Myocyte (in vitro differentiated cells): ENCODE measurements at regions not wholly inside any gene's neighbourhood (a gene's known extent, or its start where the extent isn't known, plus 50 kb on each side); places are given as distances from the start of the nearest gene placed in this dataset.

ENCODE experiments used
- DNase-seq: peaks from one replicate; pipeline ENCODE4 v3.0.0-alpha.2; 2012; ENCODE audit warnings: low read depth

DNA sequence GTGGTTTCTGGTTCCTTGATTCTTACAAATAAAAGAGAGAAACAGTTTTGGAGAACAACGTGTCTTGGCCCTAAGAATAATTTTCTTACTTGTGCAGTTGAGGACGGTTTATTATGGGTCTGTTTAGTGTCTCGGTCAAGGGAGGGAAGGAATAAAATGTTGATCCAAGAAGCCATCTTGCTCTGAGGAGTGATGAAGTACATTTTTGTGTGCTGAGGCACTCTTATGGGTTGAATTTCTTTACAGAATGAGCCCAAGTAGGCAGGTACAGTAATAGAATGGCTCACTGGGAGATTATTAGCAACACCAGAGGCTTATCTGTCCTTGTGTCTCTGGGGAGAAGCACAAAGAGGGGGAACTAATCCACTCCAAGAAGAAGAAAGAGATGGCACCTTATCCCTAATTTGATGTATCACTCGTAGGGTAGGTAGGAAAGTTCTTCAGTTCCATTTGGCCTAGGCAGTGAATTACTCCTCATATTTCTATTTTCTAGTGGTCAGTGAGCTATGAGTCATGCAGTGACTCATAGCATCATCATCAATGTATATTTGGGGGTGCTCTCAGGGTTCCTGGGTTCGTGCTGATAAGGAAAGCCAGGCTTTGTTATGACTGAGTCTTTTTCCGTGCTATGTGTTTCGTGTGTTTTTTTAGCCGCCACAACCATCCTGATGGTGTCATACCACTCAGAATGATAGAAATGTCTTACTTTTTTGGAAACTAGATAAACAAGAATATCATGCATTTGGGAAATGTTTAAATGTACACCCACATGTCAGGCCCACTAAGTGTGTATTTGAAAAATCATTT, 250.1 kb upstream of the CTAGE1 start:
- no peak for DNase-seq

DNA sequence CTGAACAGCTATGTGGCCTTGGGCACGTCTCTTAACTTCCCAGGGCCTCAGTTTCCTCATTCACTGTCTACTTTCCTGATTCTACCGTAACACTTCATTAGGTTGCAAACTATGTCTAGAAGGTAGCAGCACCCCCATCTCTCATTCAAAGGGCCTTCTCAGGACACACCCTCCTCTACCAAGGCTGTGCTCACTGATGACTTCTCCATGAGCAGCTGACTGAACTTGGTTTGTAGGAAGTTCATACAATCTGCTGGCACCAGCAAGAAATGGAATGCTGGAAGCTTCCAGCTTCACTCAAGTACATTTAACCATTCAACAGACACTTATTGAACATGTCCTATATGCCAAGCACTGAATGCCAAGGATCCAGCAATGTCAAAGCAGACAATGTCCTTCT, 250.8 kb upstream of the CTAGE1 start:
- no peak for DNase-seq

- DNase-seq: no peak
Measured at GRCh38 chr18:22670914-22671313, 253.2 kb upstream of the CTAGE1 start.

DNA sequence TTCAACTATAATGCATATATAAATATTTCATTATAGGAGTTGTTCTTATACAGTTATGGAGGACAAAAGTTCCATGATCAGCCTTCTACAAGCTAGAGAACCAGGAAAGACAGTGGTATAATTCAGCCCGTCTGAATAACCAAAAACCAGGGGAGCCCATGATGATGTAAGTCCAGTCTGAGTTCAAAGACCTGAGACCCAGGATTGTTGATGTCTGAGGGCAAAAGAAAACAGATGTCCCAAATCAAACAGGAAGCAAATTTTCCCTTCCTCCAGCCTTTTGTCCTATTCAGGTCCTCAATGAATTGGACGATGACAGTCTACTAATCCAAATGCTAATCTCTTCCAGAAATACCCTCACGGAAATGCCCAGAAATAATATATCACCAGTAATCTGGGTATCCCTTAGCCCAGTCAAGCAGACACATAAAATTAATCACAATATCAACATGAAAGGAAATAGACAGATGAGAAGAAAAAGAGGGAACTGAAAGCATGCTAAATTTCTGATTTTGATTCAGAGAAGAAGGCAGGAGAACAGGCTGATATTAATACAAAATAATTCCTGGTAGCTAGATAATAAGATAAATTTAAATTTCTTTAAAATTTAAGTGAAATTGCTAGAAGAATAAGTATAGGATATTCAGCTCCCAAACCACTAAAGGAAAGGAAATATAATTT, 255.6 kb upstream of the CTAGE1 start:
- DNase-seq: no peak

DNA sequence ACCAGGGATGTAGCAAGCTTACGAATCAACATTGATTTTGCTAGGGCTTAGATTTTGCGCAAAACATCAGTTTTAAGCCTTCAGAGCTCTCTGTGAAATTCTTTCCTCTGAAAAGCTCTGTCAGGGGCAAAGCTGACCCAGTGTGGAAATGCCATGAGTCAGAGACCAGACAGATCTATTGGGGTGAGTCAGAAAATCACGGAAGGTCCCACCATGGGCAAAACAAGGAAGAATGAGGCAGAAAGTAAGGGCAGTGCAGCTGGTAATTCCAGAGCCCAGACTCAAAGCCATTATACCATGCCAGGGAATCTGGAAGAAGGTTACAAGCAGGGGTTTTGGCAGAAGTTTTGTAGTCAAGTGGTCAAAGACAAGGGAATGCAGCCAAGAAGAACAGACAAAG, 256.6 kb upstream of the CTAGE1 start:
- peak; percentile 15 for DNase-seq

GRCh38 chr18:22675006-22675405, 257.3 kb upstream of the CTAGE1 start:
- no peak for DNase-seq

GRCh38 chr18:22676423-22676822, 256.7 kb upstream of the RBBP8 start:
- DNase-seq: no peak

DNA sequence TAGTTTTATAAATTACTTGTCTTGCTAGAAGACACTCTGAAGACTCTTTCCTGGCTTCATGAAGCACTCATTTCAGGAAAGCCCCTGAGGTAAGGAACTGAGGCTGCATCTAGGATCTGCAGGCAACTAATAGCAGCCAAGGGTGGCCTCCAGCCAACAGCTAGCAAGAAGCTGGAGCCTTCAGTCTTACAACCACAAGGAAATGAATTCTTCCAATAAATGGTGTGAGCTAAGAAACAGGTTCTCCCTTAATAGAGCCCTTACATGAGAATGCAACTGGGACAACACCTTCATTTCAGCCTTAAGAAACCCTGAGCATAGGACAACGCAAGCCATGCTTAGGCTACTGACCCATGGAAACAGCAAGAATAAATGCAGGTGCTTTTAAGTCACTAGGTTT, 254.6 kb upstream of the RBBP8 start:
- no peak for DNase-seq

- no peak for DNase-seq
Measured at GRCh38 chr18:22680944-22681343, 252.2 kb upstream of the RBBP8 start.

- DNase-seq: no peak
Measured at GRCh38 chr18:22681908-22682307, 251.2 kb upstream of the RBBP8 start.

DNA sequence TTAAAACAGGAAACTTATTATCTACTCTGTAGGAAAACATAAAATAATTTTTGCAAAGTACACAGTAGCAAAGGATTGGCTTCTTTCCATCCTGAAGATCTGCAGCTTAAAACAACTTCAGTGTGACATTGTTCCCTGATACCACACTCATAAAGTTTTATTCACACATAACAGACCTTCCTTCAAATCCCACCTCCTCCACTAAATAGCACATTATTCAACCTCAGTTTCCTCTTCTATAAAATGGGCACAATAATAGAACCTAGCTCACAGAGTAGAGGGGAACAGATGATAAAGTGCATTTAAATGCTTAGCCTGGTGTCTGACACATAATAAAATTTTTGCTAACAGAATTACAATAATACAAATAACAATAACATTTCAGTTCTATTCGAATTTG, 250.4 kb upstream of the RBBP8 start:
- no peak for DNase-seq

DNA sequence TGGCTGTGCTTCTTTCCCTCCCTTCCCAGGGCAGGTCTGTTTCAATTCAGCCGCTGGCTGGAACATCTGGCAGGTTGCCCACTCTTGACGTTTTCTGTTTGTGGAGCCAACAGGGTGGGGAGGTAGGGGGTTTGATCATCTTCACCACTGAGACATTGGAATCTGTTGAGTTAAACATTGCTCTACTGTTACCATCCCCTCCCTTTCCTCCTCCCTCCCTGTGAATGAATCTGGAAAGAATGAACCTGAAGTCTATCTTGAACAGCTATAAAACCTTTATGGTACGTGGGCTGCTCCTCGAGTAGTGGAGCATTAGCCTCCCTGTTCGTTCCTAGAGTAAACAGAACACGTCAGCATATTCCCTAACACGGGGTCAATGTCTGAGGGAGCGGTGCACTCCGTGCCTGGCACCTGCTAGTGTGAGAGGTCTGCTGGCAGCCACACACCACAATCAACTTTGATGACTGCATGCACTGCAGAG, 249.9 kb upstream of the RBBP8 start:
- no peak for DNase-seq

GRCh38 chr18:22683786-22684185, 249.3 kb upstream of the RBBP8 start:
- no peak for DNase-seq

DNA sequence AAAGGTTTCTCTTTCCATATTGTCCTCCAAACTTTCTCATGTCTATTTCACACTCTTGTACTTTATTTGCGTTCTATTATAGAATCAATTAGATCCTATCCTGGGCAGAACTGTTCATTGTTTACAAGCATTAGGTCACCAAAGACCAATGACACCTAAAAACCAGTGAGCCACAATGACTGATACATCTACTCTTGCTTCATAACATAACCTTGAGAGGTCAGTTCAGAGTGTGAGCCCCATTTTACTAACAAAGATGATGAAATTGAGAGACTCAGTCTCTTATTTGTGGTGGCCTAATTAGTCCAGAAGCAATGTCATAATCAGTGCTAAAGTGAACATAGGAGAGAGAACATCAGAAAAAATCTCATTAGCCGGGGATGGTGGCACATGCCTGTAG, 248.9 kb upstream of the RBBP8 start:
- no peak for DNase-seq

DNA sequence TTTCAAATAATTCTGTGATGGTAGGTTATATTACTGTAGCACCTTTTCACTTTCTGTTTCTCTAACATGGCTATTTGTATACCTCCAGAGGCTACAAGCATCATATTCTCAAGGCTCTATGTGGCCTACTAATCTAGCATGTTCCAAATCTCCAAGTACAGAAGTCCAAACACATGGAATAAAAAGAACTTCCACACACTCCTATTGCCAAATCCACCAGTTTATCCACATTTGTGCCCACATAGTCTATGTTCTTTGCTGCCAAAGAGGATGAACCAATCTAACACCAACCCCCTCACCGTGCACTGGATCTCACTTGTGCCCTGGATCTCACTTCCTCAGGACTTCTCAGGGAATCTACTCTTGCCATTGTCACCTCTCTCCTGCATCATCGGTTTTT, 247.3 kb upstream of the RBBP8 start:
- DNase-seq: no peak

GRCh38 chr18:22687892-22688680, 245.0 kb upstream of the RBBP8 start:
- DNase-seq: no peak

- DNase-seq: no peak
Measured at GRCh38 chr18:22688877-22689496, 244.1 kb upstream of the RBBP8 start.

DNA sequence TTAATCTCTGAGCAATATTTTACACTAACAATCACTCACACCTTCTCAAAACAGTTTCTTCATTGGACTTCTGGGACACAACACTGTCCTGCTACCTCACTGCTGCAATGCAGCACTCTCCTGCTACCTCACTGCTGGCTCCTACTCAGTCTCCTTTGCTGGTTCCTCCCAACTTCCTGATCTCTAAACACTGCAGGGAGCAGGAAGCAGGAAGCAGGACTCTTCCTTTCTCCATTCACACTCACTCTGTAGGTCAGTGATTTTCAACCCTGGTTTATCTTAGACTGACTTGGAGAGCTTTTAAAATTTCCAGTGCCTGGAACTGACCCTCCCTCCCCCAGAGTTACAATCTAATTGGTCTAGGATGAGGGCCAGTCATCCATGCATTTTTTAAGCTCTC, 243.4 kb upstream of the RBBP8 start:
- no peak for DNase-seq

DNA sequence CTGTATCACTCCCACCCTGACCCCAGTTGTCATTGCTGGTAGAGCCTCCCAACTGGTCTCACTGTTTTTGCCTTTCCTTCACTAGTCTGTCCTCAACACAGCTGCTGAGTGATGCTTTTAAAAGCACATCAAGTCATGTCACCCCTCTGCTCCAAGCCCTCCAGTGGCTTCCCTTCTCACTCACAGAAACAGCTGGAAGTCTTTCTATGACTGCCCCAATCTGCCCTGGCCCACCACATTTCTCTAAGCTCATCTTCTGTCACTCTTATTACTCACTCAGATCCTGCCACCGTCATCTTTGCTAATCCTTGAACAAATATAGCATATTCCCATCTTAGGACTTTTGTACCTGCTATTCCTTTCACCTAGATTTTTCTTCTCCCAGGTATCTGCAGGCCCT, 242.6 kb upstream of the RBBP8 start:
- no peak for DNase-seq

DNA sequence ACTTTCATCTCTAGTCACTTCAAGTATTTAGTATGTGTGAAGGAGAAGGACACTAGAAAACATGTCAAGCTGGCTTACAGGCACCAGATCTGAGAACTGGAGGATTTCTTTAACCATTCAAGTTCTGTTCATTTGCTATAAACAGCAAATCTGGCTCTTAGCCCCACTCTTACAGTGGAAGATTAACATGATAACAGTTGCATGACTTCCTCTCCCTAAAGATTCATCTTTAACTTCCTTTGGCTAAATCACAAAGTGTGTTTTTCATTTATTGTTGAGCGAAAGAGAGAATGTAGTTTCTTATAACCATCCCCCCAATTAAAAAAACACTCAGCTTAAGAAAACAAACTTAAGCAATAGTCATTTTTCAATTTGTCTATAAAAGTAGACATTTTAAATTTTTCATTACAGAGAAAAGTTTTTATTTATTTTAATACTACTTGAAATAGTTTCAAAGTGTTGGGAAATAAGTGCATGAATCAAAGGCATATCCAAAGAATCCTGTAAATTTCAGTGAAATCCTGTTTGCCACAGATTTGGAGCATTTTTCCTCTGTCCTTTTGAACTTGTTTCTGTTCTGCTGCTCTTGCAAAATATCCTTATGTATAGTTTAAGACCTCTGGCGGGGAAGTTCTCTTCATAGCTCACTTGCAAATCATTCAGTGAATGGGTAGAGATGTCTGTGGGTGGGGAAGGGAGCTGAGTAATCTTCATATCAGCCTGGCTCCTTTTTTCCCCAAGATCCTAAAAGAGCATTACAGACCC, 241.0 kb upstream of the RBBP8 start:
- no peak for DNase-seq

GRCh38 chr18:22694954-22695353, 238.2 kb upstream of the RBBP8 start:
- peak; percentile 51 for DNase-seq
